Spleen (tissue), 11 donors: ENCODE measurements at regions not wholly inside any gene's neighbourhood (a gene's known extent, or its start where the extent isn't known, plus 50 kb on each side); places are given as distances from the start of the nearest gene placed in this dataset.

Experiments
- DNase-seq: peaks from one replicate; pipeline ENCODE4 v3.0.0-alpha.2; 2020
- H3K27ac ChIP-seq, 8 donors: fragments of 200-600 bp; sonication (generic) in 7 of 8; 1 replicate in 4 of 8; 2 replicates in 4 of 8; pipeline versions ENCODE4 v1.5.0 to v1.8.0; 2016 to 2021; ENCODE audit warnings: inconsistent platforms in 4 of 8, mild to moderate bottlenecking in 4 of 8, moderate library complexity in 1 of 8
- H3K27me3 ChIP-seq, 7 donors: fragments of 200-600 bp; sonication (generic) in 6 of 7; replicated peaks in 1 of 7; 1 replicate in 4 of 7; 2 replicates in 3 of 7; pipeline versions ENCODE4 v1.5.0 to v1.8.0; 2016 to 2021; ENCODE audit warnings: inconsistent platforms in 3 of 7, mild to moderate bottlenecking in 1 of 7
- H3K36me3 ChIP-seq, 6 donors: fragments of 200-600 bp; sonication (generic) in 5 of 6; 1 replicate in 4 of 6; 2 replicates in 2 of 6; pipeline versions ENCODE4 v1.5.0 to v1.8.0; 2016 to 2021; ENCODE audit warnings: inconsistent platforms in 2 of 6
- H3K4me1 ChIP-seq, 6 donors: fragments of 200-600 bp; sonication (generic) in 5 of 6; 1 replicate in 3 of 6; 2 replicates in 3 of 6; pipeline versions ENCODE4 v1.5.0 to v1.8.0; 2016 to 2021; ENCODE audit warnings: inconsistent platforms in 3 of 6
- H3K4me3 ChIP-seq, 8 donors: fragments of 200-600 bp; sonication (generic) in 7 of 8; 1 replicate in 4 of 8; 2 replicates in 4 of 8; pipeline versions ENCODE4 v1.5.0 to v1.8.0; 2016 to 2021; ENCODE audit warnings: inconsistent platforms in 4 of 8, mild to moderate bottlenecking in 4 of 8, moderate library complexity in 2 of 8
- H3K9me3 ChIP-seq, 8 donors: fragments of 200-600 bp; sonication (generic) in 7 of 8; 1 replicate in 4 of 8; 2 replicates in 4 of 8; pipeline versions ENCODE4 v1.5.0 to v1.8.0; 2016 to 2021; ENCODE audit warnings: inconsistent platforms in 4 of 8
- CTCF ChIP-seq, 11 experiments: fragments of 200-600 bp in 7 of 11; fragments of 450-650 bp in 4 of 11; sonication (generic) in 4 of 11; IDR thresholded peaks in 8 of 11; conservative IDR thresholded peaks in 3 of 11; 1 replicate in 7 of 11; 2 replicates in 4 of 11; pipeline versions ENCODE4 v1.4.0 to v1.8.0; 2016 to 2021; ENCODE audit warnings: antibody characterized with exemption in 11 of 11, inconsistent platforms in 4 of 11, mild to moderate bottlenecking in 1 of 11
- POLR2A ChIP-seq, 3 donors: fragments of 450-650 bp; IDR thresholded peaks; one replicate each; pipeline ENCODE4 v1.5.1; 2017; ENCODE audit warnings: antibody characterized with exemption in 3 of 3, mild to moderate bottlenecking in 1 of 3
- POLR2AphosphoS5 ChIP-seq, 3 donors: sonication (generic); formaldehyde crosslinking; IDR thresholded peaks; one replicate each; pipeline ENCODE4 v1.5.1; 2017; ENCODE audit warnings: antibody characterized with exemption in 3 of 3
- WGBS, 5 donors: extraction: QIAGEN DNeasy Blood & Tissue Kit in 3 of 5; methylation state at CpG; one replicate each; pipeline versions ENCODE4 v1.1.5 to v1.1.7; 2013 to 2018; 5-methylcytosine and 5-hydroxymethylcytosine counted together
- intact Hi-C: fragments of 100-400 bp; cut with DNase I; formaldehyde crosslinking; loops from one replicate; pipeline ENCODE4 v1.15.0; 2023; ENCODE audit warnings: low total_unique reads
- donor health status: healthy with polysubstance abuse.
- donor health status: DM: no; HTN: no; CAD: no; lungs with moderate emphysema.
- donor health status: DM: no; HTN: no; CAD: no.
- donor health status: Bipolar disorder and iron deficiency.
- donor health status: healthy.
- donor health status: DM: no; HTN: no; CAD: no.
- donor health status: DM: yes; HTN: yes; CAD: no.

GRCh38 chr5:135160036-135160675, 126.1 kb upstream of the PITX1 start:
- peaks cover 0 to 39% (median 37%) of the 10 kb centered on the region in 8 donors for H3K9me3 ChIP-seq
- 77 to 96% (median 82%) methylated on average over 1 of the region's 1 CpG for WGBS, 5 donors
- DNase-seq = no peak
- intact Hi-C loops = no loop called here
- H3K27me3 ChIP-seq = peaks cover 0 to 31% (median 0%) of the 10 kb centered on the region in 7 donors
- no peak overlapping the region for H3K27ac ChIP-seq
- no peaks in the 10 kb centered on the region for H3K36me3 ChIP-seq
- TF ChIP-seq POLR2A (IDR thresholded peaks at IDR 0.05) = no peak
- TF ChIP-seq CTCF (IDR thresholded peaks at IDR 0.05 in 8 of 11, conservative IDR thresholded peaks at IDR 0.05 in 3 of 11) = no peak
- TF ChIP-seq POLR2AphosphoS5 (IDR thresholded peaks at IDR 0.05) = no peak
- H3K4me3 ChIP-seq = no peak overlapping the region
- H3K4me1 ChIP-seq = no peaks in the 10 kb centered on the region

- Histone ChIP-seq H3K4me3 (no peak overlapping the region), H3K27me3 (peaks cover 0 to 31% (median 0%) of the 10 kb centered on the region in 7 donors), H3K27ac (no peak overlapping the region), H3K4me1 (no peaks in the 10 kb centered on the region), H3K36me3 (no peaks in the 10 kb centered on the region), H3K9me3 (peaks cover 0 to 39% (median 37%) of the 10 kb centered on the region in 8 donors)
- intact Hi-C loops = no loop called here
- TF ChIP-seq CTCF (IDR thresholded peaks at IDR 0.05 in 8 of 11, conservative IDR thresholded peaks at IDR 0.05 in 3 of 11) = no peak
- no peak for TF ChIP-seq POLR2A (IDR thresholded peaks at IDR 0.05)
- TF ChIP-seq POLR2AphosphoS5 (IDR thresholded peaks at IDR 0.05) = no peak
- WGBS, 5 donors = 89 to 97% (median 94%) methylated on average over 1 of the region's 1 CpG
- DNase-seq = no peak
Measured at GRCh38 chr5:135159626-135160025, 125.6 kb upstream of the PITX1 start.

GRCh38 chr5:135158982-135159381, 125.0 kb upstream of the PITX1 start:
- 75 to 88% (median 78%) methylated on average over 4 of the region's 4 CpGs for WGBS, 5 donors
- intact Hi-C loops = no loop called here

More at GRCh38 chr5:135158982-135159381, 125.0 kb upstream of the PITX1 start:
- Histone ChIP-seq H3K27ac (no peak overlapping the region), H3K4me1 (no peaks in the 10 kb centered on the region), H3K4me3 (no peak overlapping the region), H3K27me3 (peaks cover 0 to 29% (median 0%) of the 10 kb centered on the region in 7 donors), H3K9me3 (peaks cover 0 to 39% (median 37%) of the 10 kb centered on the region in 8 donors), H3K36me3 (no peaks in the 10 kb centered on the region)
- no peak for DNase-seq
- TF ChIP-seq POLR2A (IDR thresholded peaks at IDR 0.05) (no peak), CTCF (IDR thresholded peaks at IDR 0.05 in 8 of 11, conservative IDR thresholded peaks at IDR 0.05 in 3 of 11) (no peak), POLR2AphosphoS5 (IDR thresholded peaks at IDR 0.05) (no peak)
